Natural killer cell treated with Interleukin-12 subunit alpha and Interleukin-12 subunit beta and Interleukin-15 and Interleukin-18, amount 100 ng/mL, for 72 hours (primary cell): ENCODE measurements at regions not wholly inside any gene's neighbourhood (a gene's known extent, or its start where the extent isn't known, plus 50 kb on each side); places are given as distances from the start of the nearest gene placed in this dataset.

Experiments
- ATAC-seq, 2 donors: fragments of 150-1000 bp; cut with Tn5 transposase in 1 of 2; sonication (Bioruptor Pico), chemical (Tn5 transposase) in 1 of 2; 2 replicates each; pipeline ENCODE4 v1.10.0; 2021
- DNase-seq: peaks from one replicate; pipeline ENCODE4 v3.0.0; 2022; ENCODE audit warnings: low spot score
- H3K27ac Mint-ChIP-seq, 2 donors: 1 replicate in 1 of 2; 2 replicates in 1 of 2; pipeline ENCODE4 v1.8.0; 2022; ENCODE audit warnings: mixed read lengths in 2 of 2, mild to moderate bottlenecking in 1 of 2, moderate library complexity in 1 of 2
- H3K27me3 Mint-ChIP-seq, 2 donors: 1 replicate in 1 of 2; 2 replicates in 1 of 2; pipeline ENCODE4 v1.8.0; 2022; ENCODE audit warnings: mixed read lengths in 2 of 2
- H3K36me3 Mint-ChIP-seq: one replicate; pipeline ENCODE4 v1.8.0; 2022; ENCODE audit warnings: mixed read lengths
- H3K4me1 Mint-ChIP-seq, 2 donors: 1 replicate in 1 of 2; 2 replicates in 1 of 2; pipeline ENCODE4 v1.8.0; 2022; ENCODE audit warnings: low read depth in 2 of 2, mixed read lengths in 2 of 2, mild to moderate bottlenecking in 1 of 2
- H3K4me3 Mint-ChIP-seq: one replicate; pipeline ENCODE4 v1.8.0; 2022; ENCODE audit warnings: mixed read lengths
- H3K9me3 Mint-ChIP-seq: 2 replicates; pipeline ENCODE4 v1.8.0; 2022; ENCODE audit warnings: mixed read lengths

GRCh38 chr11:112723676-112724495, 237.3 kb upstream of the NCAM1 start:
- DNase-seq, result no peak
- Mint-ChIP-seq H3K36me3 (no peaks in the 10 kb centered on the region), H3K4me3 (no peak overlapping the region), H3K27me3 (peaks cover 35% of the 10 kb centered on the region in 2 donors), H3K4me1 (no peaks in the 10 kb centered on the region), H3K27ac (no peak overlapping the region), H3K9me3 (no peaks in the 10 kb centered on the region)
- no peak for ATAC-seq

GRCh38 chr11:112724496-112724790, 236.8 kb upstream of the NCAM1 start:
- Mint-ChIP-seq H3K4me3 (no peak overlapping the region), H3K36me3 (no peaks in the 10 kb centered on the region), H3K27me3 (peaks cover 33 to 35% of the 10 kb centered on the region in 2 donors), H3K9me3 (no peaks in the 10 kb centered on the region), H3K27ac (no peak overlapping the region), H3K4me1 (no peaks in the 10 kb centered on the region)
- ATAC-seq (no peak), DNase-seq (no peak)

- no peak for ATAC-seq
Measured at GRCh38 chr11:112725636-112726035, 235.6 kb upstream of the NCAM1 start.

GRCh38 chr11:112727341-112727841, 233.8 kb upstream of the NCAM1 start:
- Mint-ChIP-seq H3K27me3 (peaks cover 20 to 22% of the 10 kb centered on the region in 2 donors), H3K4me1 (no peaks in the 10 kb centered on the region), H3K36me3 (no peaks in the 10 kb centered on the region), H3K9me3 (no peaks in the 10 kb centered on the region), H3K27ac (no peak overlapping the region), H3K4me3 (no peak overlapping the region)
- no peak for ATAC-seq
- DNase-seq, result no peak

More at GRCh38 chr11:112725636-112726035, 235.6 kb upstream of the NCAM1 start:
- Mint-ChIP-seq H3K4me1 (no peaks in the 10 kb centered on the region), H3K27me3 (peaks cover 31 to 35% of the 10 kb centered on the region in 2 donors), H3K36me3 (no peaks in the 10 kb centered on the region), H3K4me3 (no peak overlapping the region), H3K9me3 (no peaks in the 10 kb centered on the region), H3K27ac (no peak overlapping the region)
- no peak for DNase-seq

- no peak for DNase-seq
- no peaks in the 10 kb centered on the region for H3K9me3 Mint-ChIP-seq
- no peak overlapping the region for H3K27ac Mint-ChIP-seq
Measured at GRCh38 chr11:112728288-112728687, 232.9 kb upstream of the NCAM1 start.

GRCh38 chr11:112728716-112729115, 232.5 kb upstream of the NCAM1 start:
- no peak overlapping the region for H3K4me3 Mint-ChIP-seq
- DNase-seq (no peak), ATAC-seq (no peak)
- no peaks in the 10 kb centered on the region for H3K9me3 Mint-ChIP-seq
- H3K27me3 Mint-ChIP-seq, result peaks cover 17 to 24% of the 10 kb centered on the region in 2 donors
- H3K27ac Mint-ChIP-seq, result no peak overlapping the region
- H3K36me3 Mint-ChIP-seq, result no peaks in the 10 kb centered on the region
- no peaks in the 10 kb centered on the region for H3K4me1 Mint-ChIP-seq

More at GRCh38 chr11:112728288-112728687, 232.9 kb upstream of the NCAM1 start:
- ATAC-seq, result no peak
- Mint-ChIP-seq H3K4me1 (no peaks in the 10 kb centered on the region), H3K27me3 (peaks cover 17 to 22% of the 10 kb centered on the region in 2 donors), H3K36me3 (no peaks in the 10 kb centered on the region), H3K4me3 (no peak overlapping the region)

- ATAC-seq, result no peak
- Mint-ChIP-seq H3K27me3 (peaks cover 16 to 27% of the 10 kb centered on the region in 2 donors), H3K36me3 (no peaks in the 10 kb centered on the region), H3K9me3 (no peaks in the 10 kb centered on the region), H3K4me1 (no peaks in the 10 kb centered on the region), H3K27ac (no peak overlapping the region), H3K4me3 (no peak overlapping the region)
- DNase-seq, result no peak
Measured at GRCh38 chr11:112730591-112730990, 230.6 kb upstream of the NCAM1 start.

DNA sequence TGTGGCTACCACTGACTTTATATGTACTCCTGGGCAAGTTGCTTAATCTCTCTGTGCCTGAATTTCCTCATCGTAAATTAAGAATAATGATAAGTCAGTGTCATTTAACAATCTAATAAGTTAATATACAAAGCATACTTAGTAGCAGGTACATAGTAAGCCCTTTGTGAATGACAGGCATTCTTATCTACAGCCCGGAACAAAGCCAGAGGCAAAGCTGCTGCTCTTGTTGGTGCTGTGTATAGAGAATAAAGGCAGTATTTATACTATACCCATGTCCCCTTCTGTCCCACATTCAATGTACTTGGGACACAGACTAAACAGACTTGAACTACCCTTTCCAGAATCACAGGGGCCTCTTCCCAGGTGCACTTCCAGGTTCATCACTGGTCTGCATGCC, 229.7 kb upstream of the NCAM1 start:
- ATAC-seq (no peak), DNase-seq (no peak)
- Mint-ChIP-seq H3K4me3 (no peak overlapping the region), H3K27me3 (peaks cover 17 to 31% of the 10 kb centered on the region in 2 donors), H3K4me1 (no peaks in the 10 kb centered on the region), H3K36me3 (no peaks in the 10 kb centered on the region), H3K9me3 (no peaks in the 10 kb centered on the region), H3K27ac (no peak overlapping the region)

DNA sequence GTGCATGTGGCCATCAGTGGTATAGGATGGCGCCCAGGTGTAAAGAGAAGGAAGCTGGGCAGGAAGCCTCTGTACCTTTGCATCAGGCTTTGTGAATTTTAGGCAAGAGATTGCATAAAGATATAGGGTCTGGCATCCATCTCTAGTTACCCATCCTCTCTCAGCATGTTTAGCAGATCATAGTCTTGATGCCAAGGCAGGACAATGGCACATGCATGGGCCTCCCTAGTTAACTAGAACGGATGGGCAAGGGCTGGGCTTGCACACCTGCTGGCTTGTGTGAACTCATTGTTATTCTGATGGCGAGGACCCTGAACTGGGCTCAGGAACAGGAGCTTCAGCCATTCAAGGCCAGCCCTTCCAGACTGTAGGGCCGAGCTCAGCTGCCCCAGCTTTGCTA, 229.2 kb upstream of the NCAM1 start:
- H3K36me3 Mint-ChIP-seq, result no peaks in the 10 kb centered on the region
- no peaks in the 10 kb centered on the region for H3K9me3 Mint-ChIP-seq
- no peaks in the 10 kb centered on the region for H3K4me1 Mint-ChIP-seq
- H3K27me3 Mint-ChIP-seq, result peaks cover 14 to 31% of the 10 kb centered on the region in 2 donors
- H3K27ac Mint-ChIP-seq, result no peak overlapping the region
- H3K4me3 Mint-ChIP-seq, result no peak overlapping the region
- DNase-seq (no peak), ATAC-seq (no peak)

GRCh38 chr11:112734207-112734606, 227.0 kb upstream of the NCAM1 start:
- Mint-ChIP-seq H3K9me3 (no peaks in the 10 kb centered on the region), H3K4me3 (no peak overlapping the region), H3K27me3 (peaks cover 18 to 41% of the 10 kb centered on the region in 2 donors), H3K36me3 (no peaks in the 10 kb centered on the region), H3K27ac (no peak overlapping the region), H3K4me1 (no peaks in the 10 kb centered on the region)
- ATAC-seq (no peak), DNase-seq (no peak)

- Mint-ChIP-seq H3K4me3 (no peak overlapping the region), H3K27ac (no peak overlapping the region), H3K27me3 (peaks cover 18 to 42% of the 10 kb centered on the region in 2 donors), H3K4me1 (no peaks in the 10 kb centered on the region), H3K36me3 (no peaks in the 10 kb centered on the region), H3K9me3 (no peaks in the 10 kb centered on the region)
- DNase-seq, result no peak
- ATAC-seq, result no peak
Measured at GRCh38 chr11:112735470-112735869, 225.8 kb upstream of the NCAM1 start.

- no peak for DNase-seq
- ATAC-seq, result no peak
- H3K4me3 Mint-ChIP-seq, result no peak overlapping the region
- peaks cover 2 to 8% of the 10 kb centered on the region in 2 donors for H3K4me1 Mint-ChIP-seq
- no peaks in the 10 kb centered on the region for H3K9me3 Mint-ChIP-seq
- H3K27ac Mint-ChIP-seq, result no peak overlapping the region
- H3K27me3 Mint-ChIP-seq, result peaks cover 40 to 59% of the 10 kb centered on the region in 2 donors
- H3K36me3 Mint-ChIP-seq, result no peaks in the 10 kb centered on the region
Measured at GRCh38 chr11:112744041-112744440, 217.2 kb upstream of the NCAM1 start.

DNA sequence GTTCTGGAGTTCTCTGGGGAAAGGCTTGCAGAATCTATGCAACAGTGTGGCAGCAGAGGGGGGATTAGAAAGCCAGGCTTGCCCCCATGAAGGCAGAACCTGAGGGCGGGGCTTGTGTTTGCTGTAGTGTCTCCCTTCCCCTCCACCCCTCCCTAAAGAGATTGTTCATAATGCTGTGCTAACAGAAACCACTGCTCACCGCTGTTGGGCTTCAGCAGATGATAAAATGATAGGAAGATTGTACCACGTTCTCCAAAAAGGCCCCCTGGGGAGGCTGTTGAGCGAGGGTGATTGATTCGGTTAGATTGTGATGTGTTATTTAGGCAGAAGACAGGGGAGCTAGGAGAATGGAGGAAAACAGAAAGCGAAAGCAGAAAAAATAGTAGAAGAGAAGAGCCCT, 215.2 kb upstream of the NCAM1 start:
- peaks cover 2 to 8% of the 10 kb centered on the region in 2 donors for H3K4me1 Mint-ChIP-seq
- peaks cover 38 to 57% of the 10 kb centered on the region in 2 donors for H3K27me3 Mint-ChIP-seq
- no peaks in the 10 kb centered on the region for H3K36me3 Mint-ChIP-seq
- ATAC-seq, result no peak
- no peaks in the 10 kb centered on the region for H3K9me3 Mint-ChIP-seq
- peak overlapping the region; percentile 63 for H3K4me3 Mint-ChIP-seq
- peak overlapping the region in 1 of 2 donors; percentile 39 for H3K27ac Mint-ChIP-seq
- no peak for DNase-seq

GRCh38 chr11:112748252-112748651, 213.0 kb upstream of the NCAM1 start:
- ATAC-seq (no peak), DNase-seq (no peak)
- H3K9me3 Mint-ChIP-seq, result no peaks in the 10 kb centered on the region
- peaks cover 27 to 47% of the 10 kb centered on the region in 2 donors for H3K27me3 Mint-ChIP-seq
- peaks cover 2 to 8% of the 10 kb centered on the region in 2 donors for H3K4me1 Mint-ChIP-seq
- no peak overlapping the region for H3K27ac Mint-ChIP-seq
- no peak overlapping the region for H3K4me3 Mint-ChIP-seq
- H3K36me3 Mint-ChIP-seq, result no peaks in the 10 kb centered on the region
